ENCODE measurements at regions not wholly inside any gene's neighbourhood (a gene's known extent, or its start where the extent isn't known, plus 50 kb on each side); places are given as distances from the start of the nearest gene placed in this dataset.

DNA sequence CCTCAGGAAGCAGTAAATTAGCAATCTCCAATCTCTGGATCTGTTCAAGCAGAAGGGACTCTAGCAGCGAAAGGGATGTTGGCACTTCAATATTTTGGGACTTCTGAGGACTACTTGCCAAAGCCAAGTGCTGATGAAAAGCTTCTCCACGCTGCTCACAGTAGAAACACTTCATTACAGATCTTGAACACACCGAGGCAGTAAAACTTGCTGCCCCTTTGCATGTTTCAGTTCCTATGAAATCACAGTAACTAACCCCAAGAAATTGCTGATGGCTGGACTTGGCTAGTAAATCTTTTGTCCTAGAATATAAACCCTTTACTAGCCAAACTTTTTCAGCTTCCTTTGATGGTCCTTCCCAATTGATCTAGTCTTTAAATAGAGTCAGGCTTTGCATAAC lies 750.5 kb upstream of the GRM7 start:
- no peak for TF ChIP-seq CTCF (IDR thresholded peaks at IDR 0.05)
- no peak for TF ChIP-seq POLR2A (IDR thresholded peaks at IDR 0.05)
